ENCODE measurements at regions not wholly inside any gene's neighbourhood (a gene's known extent, or its start where the extent isn't known, plus 50 kb on each side); places are given as distances from the start of the nearest gene placed in this dataset.
"Not testable (repeated sequence)": the region's sequence is repeated elsewhere in the genome, so short reads cannot be mapped to it uniquely, and the experiment has no call there.

DNA sequence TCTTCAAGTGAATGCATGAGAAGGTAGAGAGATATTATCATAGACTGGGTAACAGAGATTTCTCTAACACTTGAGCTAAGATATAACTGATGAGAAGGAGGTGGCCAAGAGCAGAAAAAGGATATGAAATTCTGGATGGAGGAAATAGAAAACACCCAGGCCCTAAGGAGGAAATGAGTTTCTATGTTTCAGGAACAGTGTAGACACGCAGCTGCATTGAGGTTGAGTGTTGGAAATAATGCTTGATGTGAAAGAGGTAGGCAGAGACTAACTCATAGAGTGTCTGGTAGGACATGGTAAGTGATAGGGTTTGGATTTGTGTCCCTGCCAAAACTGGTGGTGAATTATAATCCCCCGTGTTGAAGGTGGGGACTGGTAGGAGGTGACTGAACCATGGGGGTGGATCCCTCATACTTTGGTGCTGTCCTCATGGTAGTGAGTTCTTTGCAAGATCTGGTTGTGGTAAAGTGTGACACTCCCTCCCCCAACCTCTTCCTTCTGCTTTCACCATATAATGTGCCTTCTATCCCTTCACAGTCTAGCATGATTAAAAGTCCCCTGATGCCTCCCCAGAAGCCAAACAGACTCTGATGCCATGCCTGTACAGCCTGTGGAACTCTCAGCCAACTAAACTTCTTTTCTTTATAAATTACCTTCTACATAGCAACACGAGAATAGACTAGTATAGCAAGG is 787.3 kb downstream of the EDEM1 start:
- H3K4me3 ChIP-seq (ENCODE audit: low read depth, low read length) = no peak overlapping the region
- DNase-seq (ENCODE audit: low read depth) = no peak

DNA sequence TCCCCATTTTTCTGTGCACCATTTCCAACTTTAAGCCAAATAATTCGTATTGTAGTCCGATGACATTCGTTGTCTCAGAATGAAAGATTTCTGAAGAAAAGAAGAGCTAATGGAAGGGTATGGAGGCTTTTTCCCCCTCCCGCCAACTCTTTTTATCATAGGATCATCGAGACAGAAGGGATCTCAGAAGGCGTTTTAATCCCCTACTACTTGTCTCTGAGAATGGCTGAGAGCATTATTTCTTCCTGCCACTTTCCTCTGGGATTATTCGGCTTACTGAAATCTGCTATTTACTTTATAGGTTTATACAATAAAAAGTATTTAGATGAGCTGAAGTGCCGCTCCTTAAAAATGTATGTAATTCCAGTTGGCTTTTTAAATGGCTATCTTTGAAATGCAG is 789.8 kb downstream of the EDEM1 start:
- no peak overlapping the region for H3K4me3 ChIP-seq (ENCODE audit: low read depth, low read length)
- no peak for DNase-seq (ENCODE audit: low read depth)

DNA sequence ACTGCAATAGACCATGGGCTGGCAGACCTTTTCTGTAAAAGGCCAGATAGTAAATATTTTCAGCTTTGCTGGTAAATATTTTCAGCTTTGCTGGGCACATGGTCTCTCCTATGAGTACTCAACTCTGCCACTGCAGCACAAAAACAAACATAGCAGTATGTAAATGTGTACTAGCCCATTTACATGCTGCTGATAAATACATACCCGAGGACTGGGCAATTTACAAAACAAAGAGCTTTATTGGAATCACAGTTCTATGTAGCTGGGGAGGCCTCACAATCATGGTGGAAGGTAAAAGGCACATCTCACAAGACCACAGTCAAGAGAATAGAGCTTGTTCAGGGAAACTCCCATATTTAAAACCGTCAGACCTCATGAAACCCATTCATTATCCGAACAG is 793.0 kb downstream of the EDEM1 start:
- no peak for DNase-seq (ENCODE audit: low read depth)
- H3K4me3 ChIP-seq (ENCODE audit: low read depth, low read length) = no peak overlapping the region

DNA sequence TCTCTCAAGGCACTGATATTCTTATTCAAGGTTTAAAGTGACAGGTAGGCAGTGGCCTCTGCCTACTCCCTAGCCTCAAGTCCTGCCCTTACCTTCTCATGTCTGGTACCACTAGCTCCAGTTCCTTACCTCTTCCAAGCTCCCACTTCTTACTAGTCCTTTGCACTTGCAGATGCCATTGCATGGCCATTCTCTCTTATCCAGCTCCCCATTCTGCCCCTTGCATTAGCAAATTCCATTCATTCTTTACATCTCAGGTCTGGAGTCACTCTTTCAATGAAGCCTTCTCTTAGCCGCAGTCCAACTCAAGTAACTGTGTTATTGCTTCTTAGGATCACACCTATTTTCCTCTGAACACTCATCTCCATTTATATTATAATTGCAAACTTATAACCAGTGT is 807.1 kb downstream of the EDEM1 start:
- DNase-seq (ENCODE audit: low read depth) = no peak
- H3K4me3 ChIP-seq (ENCODE audit: low read depth, low read length) = no peak overlapping the region

DNA sequence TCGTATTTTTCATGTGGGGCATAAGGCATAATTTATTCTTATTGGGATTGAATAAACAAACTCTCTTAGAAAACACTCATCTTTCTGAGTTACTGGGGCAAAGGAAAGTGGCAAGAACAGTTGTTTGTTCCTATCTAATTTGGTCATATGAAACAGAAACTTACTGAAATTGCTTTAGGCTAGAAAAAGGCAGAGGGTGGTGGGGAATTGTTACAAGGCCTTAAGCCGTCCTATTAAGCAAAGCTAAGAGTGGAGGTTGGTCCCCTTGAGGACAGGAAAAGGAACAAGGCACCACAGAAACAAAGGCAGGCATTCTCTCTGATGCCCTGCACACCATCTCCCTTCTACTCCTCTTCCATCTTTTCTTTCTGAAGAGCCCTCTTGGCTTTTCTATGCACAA is 830.9 kb downstream of the EDEM1 start:
- DNase-seq (ENCODE audit: low read depth) = no peak
- H3K4me3 ChIP-seq (ENCODE audit: low read depth, low read length) = no peak overlapping the region

DNA sequence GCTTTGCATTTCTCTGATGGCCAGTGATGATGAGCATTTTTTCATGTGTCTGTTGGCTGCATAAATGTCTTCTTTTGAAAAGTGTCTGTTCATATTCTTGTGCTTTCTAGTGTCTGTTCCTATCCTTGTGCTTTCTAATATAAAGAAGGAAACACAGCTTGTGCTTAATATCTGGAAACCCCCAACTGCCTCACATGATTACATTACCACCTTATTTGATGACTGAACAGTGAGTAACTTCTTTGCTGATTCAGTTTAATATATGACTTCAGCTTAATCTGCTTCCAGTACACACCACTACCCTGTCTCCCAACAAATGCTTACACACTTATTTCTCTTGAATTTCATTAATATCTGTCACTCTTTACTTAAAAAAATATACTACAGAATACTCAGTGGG is 835.1 kb downstream of the EDEM1 start:
- no peak overlapping the region for H3K4me3 ChIP-seq (ENCODE audit: low read depth, low read length)
- no peak for DNase-seq (ENCODE audit: low read depth)

DNA sequence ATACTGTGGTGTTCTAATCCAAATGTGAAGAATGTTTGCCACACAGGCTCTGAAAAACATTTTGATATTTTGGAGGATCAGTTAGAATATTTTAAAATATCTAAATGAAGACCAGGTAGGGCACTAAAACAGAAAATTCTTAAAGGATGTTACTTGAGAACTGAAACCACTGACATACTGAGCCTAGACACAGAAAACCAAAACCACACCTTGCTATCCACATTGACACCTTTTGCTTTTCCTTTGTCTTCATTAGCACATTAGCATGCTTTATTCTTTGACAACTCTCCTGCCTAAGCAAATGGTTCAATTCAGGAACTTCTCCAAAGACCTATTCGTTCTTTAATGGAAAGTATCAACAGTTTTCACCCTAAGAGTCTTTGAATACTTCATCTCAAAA is 835.9 kb upstream of the GRM7 start:
- DNase-seq (ENCODE audit: low read depth) = no peak
- H3K4me3 ChIP-seq (ENCODE audit: low read depth, low read length) = no peak overlapping the region

DNA sequence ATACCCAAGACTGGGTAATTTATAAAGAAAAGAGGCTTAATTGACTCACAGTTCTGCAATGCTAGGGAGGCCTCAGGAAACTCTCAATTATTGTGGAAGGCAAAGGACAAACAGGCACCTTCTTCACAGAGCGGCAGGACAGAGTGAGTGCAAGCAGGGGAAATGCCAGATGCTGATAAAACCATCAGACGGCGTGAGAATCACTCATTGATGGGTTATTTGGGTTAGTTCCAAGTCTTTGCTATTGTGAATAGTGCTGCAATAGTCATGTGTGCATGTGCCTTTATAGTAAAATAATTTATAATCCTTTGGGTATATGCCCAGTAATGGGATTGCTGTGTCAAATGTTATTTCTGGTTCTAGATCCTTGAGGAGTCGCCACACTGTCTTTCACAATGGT is 830.3 kb upstream of the GRM7 start:
- DNase-seq (ENCODE audit: low read depth); H3K4me3 ChIP-seq (ENCODE audit: low read depth, low read length): not testable (repeated sequence)

DNA sequence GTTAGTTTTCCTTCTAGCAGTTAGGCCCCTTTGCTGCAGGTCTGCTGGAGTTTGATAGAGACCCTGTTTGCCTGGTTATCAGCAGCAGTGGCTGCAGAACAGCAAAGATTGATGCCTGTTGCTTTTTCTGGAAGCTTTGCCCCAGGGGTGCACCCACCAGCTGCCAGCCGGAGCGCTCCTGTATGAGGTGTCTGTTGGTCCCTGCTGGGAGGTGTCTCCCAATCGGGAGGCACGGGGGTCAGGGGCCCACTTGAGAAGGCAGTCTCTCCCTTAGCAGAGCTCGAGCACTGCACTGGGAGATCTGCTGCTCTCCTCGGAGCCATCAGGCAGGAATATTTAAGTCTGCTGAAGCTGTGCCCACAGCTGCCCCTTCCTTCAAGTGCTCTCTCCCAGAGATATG is 825.3 kb upstream of the GRM7 start:
- no peak for DNase-seq (ENCODE audit: low read depth)
- no peak overlapping the region for H3K4me3 ChIP-seq (ENCODE audit: low read depth, low read length)

DNA sequence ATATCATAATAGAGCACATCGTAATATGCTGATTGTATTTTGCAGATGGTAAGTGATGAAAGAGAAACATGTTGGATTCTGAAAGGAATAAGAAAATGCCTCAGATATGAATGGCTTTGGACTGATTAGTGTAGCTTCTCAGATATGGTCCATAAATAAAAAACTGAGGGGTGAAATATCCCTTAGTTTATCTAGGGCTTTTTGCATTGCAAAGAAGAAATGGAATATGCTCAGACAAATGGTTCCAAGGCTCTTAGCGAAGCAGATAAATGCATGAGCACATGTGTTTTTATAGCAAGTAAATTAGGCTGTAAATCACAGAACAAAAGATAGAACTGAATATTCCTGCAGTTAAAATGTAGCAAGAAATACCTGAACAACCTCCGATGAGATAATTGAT is 820.9 kb upstream of the GRM7 start:
- DNase-seq (ENCODE audit: low read depth) = no peak
- no peak overlapping the region for H3K4me3 ChIP-seq (ENCODE audit: low read depth, low read length)

DNA sequence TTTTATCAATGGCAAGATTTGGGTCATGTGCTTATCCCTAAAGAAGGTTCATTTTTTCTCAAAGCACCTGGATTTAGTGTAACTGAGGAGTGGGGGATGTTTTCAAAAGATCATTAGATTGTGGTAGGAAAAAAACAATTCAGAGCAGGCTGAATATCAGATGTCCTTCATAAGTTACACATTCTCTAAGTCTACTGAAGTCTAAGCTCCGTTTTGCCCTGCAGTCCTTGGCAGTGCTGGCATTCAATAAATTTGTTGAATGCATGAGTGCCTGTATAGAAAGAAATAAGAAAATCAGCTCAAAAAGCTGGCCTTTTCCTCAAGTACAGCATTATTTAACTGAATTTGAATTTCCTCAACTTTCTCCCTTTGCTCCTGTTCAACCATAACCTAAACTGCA is 819.0 kb upstream of the GRM7 start:
- H3K4me3 ChIP-seq (ENCODE audit: low read depth, low read length) = no peak overlapping the region
- no peak for DNase-seq (ENCODE audit: low read depth)

DNA sequence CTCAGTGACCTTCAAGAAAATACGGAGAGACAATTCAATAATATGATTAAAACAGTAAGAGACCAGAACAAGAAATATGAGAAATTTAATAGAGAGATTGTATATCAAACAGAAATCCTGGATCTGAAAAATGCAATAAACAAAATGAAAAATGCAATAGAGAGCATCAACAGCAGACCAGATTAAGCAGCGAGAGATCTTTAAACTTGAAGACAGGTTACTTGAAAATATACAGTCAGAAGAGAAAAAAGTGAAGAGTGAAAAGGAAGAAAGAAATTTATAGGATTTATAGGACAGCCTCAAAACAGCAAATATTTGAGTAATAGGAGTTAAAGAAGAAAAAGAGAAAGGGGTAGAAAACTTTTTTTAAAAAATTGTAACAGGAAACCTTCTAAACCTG is 813.9 kb upstream of the GRM7 start:
- no peak overlapping the region for H3K4me3 ChIP-seq (ENCODE audit: low read depth, low read length)
- no peak for DNase-seq (ENCODE audit: low read depth)

DNA sequence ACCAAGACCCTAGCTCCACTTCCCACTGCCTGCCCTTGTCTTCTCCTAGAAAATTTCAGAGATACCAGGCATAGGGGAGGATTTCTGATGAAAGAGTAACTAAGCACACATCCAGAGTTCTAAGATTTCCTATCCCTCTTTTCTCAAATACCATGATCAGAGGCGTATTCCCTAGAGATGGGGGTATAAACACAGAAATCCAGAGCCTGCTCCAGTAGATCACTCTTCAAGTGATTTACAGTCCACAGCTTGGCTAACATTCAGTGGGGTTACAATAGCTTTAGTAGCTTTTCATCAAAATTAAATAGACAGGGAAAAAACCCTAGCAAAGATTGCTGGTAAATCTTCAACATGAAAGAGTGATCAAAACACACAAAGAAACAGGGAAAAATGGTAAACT is 800.7 kb upstream of the GRM7 start:
- H3K4me3 ChIP-seq (ENCODE audit: low read depth, low read length) = no peak overlapping the region
- no peak for DNase-seq (ENCODE audit: low read depth)

DNA sequence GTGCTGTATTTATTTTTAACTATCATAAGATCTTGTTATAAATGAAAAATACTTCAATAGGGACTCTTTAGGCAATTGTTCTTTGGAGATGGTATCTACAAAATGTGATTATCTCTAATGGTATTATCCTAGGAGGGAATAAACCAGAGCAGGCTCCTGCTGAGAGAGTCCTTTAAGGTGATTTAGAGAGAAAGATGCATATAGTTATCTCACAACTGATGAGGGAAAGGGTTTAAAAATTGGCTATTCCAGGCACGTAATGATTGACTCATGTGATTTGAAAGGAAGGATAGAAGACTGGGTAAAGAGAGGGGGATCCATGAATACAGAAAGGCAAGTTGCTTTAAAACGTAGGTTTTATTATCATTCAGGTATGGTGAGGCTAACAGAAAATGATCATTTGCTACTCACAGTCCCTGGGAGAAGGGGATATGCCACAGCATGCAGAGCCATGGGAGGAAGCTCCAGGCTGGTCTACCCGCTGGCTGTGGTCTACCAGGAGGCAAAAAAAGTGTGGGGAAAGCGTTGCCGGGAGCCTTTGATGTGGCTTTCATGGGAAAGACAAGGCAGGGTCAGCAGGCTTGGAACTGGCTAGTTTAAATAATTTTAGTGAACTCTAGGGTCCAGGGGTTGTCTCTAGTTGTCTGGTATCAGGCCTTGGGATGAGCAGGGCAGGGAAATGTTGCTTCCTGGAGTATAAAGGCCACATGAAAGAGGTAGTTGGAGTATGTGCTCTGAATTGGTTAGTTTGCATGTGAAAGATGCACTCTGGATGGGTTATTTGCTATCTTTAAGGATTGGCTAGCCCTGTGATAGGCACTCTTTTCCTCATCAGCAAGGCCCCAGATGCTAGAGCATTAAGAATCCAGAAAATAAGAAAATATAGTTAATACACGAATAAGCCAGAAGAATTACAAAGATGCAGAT is 798.4 kb upstream of the GRM7 start:
- DNase-seq (ENCODE audit: low read depth) = no peak

DNA sequence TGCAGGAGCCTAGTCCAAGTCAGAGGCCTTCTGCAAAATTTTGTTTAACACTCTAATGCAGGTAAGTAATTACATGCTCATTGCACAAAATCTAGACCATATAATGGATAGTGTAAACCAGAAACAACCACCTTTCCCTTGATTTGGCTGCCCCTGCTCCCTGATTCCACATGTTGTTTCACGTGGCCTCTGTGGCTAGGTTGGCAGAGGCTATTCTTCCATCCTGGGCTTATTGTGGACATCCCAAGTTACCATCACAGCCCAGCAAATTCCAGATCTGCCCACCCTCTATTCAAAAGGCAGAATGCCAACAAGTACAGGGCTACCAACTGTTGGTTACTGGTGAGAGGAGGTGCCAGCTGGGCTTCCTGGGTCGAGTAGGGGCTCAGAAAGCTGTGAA is 794.5 kb upstream of the GRM7 start:
- no peak for DNase-seq (ENCODE audit: low read depth)
- no peak overlapping the region for H3K4me3 ChIP-seq (ENCODE audit: low read depth, low read length)

More for the DNA sequence above, 798.4 kb upstream of the GRM7 start:
- H3K4me3 ChIP-seq (ENCODE audit: low read depth, low read length) = no peak overlapping the region

DNA sequence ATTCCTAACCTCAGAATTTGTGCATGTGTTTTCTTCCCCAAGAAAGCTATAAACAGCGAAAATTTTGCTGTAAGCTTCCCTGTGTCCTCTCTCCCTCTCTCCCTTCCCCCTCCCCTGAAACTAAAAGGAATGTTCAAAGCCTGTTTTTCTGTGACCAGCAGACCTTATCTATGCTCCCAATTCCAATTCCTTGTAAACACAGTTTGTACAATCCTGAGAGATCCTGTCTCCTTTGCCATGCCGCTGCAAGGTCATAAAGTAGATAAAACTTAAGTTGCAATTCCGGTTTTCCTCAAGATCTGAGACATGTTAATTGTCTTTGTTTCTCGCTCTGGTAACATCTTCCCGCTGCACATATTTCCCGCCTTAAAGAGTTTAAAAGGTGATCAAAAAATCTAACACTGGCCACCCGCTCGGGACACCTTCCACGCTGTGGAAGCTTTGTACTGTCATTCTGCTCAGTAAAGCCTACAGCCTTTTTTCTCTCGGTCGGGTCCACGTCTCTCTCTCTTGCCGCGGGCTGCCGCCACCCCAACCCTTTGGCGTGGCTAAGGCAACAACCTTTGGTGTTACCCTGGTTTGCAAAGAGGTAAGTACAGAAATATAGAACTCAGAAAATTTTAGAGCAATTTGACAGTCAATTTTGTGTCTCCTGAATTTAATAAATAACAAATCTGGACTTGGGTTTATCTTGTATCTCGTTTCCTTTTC is 793.9 kb upstream of the GRM7 start:
- DNase-seq (ENCODE audit: low read depth); H3K4me3 ChIP-seq (ENCODE audit: low read depth, low read length): not testable (repeated sequence)

DNA sequence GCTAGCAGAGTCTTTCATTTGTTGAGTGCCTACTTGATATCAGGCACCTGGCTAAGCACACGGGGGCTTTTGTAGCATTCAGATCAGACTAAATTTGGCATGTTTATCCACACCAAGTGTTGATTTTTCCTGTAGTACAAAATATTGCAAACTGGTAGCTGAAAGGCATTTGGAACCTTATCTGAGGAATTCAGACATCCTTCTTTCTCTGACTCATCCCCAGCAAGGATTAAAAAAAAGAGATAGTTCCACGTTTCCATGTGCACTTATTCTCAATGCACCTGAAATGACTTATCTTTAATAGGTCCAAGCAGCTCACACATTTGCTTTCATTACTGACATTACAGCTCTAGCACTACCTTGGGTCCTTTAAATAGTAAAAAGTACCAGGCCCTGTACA is 786.0 kb upstream of the GRM7 start:
- DNase-seq (ENCODE audit: low read depth) = no peak
- no peak overlapping the region for H3K4me3 ChIP-seq (ENCODE audit: low read depth, low read length)

DNA sequence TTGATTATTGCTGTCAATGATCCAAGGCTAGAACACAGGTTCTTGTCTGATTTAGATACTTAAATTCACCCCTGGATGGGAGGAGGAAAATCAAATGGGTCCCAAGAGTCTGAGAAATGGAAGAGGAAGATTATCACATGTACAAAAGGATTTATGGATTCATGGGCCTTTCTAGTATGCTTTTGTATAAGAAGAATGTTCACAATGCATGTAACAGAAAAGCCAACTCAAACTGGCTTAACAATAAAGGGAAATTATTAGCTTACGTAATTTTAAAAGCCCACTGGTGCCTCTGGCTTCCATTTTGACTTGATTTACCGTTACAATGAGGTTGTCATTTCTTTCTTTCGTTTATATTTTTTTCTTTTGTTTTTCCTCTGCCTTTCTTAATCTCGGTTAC is 782.5 kb upstream of the GRM7 start:
- DNase-seq (ENCODE audit: low read depth) = no peak

DNA sequence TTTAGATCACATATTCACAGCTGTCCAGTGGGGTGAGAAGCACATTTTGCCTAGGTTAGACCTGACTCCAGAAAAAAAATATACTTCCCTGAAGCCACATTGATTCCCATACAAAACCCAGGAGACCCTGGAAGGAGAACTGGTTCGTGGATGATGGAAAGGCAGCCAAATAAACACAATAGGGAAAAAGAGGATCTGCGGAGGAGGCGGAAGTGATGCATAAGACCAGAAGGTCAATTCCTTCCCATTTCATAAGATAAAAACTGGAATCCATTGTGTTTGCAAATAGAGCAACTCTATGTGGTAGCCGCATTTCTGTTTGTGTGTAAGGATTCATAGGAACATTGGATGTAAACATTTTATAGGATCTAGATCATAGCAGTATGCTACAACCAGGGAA is 781.9 kb upstream of the GRM7 start:
- H3K4me3 ChIP-seq (ENCODE audit: low read depth, low read length) = no peak overlapping the region
- no peak for DNase-seq (ENCODE audit: low read depth)

More for the DNA sequence above, 782.5 kb upstream of the GRM7 start:
- H3K4me3 ChIP-seq (ENCODE audit: low read depth, low read length) = no peak overlapping the region

DNA sequence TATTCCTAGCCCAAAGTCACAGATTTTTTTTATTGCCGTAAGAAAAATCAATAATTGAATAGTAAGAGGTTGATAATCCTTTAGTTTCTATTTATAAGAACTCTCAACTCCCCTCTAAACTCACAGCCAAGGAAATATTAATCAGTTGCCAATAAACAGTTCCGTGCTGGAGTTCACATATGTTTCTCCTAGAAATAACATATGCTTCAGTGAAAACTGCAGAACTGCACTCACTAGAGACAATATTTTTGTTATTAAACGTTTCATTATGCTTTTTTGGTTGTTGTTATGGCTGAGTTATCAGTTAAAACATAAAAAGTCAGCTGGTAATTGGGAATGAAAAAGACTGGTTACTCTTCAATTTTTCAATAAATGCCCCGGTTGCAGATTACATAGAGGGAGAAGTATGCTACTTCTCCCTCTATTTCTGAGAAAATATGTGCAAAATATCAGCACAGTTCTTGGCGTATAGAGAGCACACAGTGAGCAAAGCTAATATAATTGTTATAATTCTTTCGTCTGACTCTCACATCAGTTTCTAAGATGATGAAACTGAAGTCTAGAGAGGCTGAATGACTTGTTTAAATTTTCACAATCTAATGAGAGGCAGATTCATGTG is 781.2 kb upstream of the GRM7 start:
- H3K4me3 ChIP-seq (ENCODE audit: low read depth, low read length) = no peak overlapping the region
- no peak for DNase-seq (ENCODE audit: low read depth)
